Activated naive CD4-positive, alpha-beta T cell treated with anti-CD3 and anti-CD28 coated beads, Interleukin-2, amount 50 U/mL, for 72 hours (primary cell): ENCODE measurements at regions not wholly inside any gene's neighbourhood (a gene's known extent, or its start where the extent isn't known, plus 50 kb on each side); places are given as distances from the start of the nearest gene placed in this dataset.
"Not testable (repeated sequence)": the region's sequence is repeated elsewhere in the genome, so short reads cannot be mapped to it uniquely, and the experiment has no call there.

Experiments
- ATAC-seq, 2 donors: fragments of 150-1000 bp; cut with Tn5 transposase; 2 replicates each; pipeline ENCODE4 v1.10.0; 2021; ENCODE audit warnings: mild to moderate bottlenecking in 2 of 2, moderate library complexity in 2 of 2
- DNase-seq, 2 donors: peaks; one replicate each; pipeline ENCODE4 v3.0.0; 2021 to 2022; ENCODE audit warnings: low spot score in 2 of 2
- H3K27ac Mint-ChIP-seq, 2 donors: one replicate each; pipeline ENCODE4 v1.8.0; 2022; ENCODE audit warnings: mild to moderate bottlenecking in 2 of 2, mixed read lengths in 2 of 2
- H3K36me3 Mint-ChIP-seq, 2 donors: one replicate each; pipeline ENCODE4 v1.8.0; 2022; ENCODE audit warnings: mixed read lengths in 2 of 2
- H3K9me3 Mint-ChIP-seq, 2 donors: one replicate each; pipeline ENCODE4 v1.8.0; 2022; ENCODE audit warnings: mixed read lengths in 2 of 2

DNA sequence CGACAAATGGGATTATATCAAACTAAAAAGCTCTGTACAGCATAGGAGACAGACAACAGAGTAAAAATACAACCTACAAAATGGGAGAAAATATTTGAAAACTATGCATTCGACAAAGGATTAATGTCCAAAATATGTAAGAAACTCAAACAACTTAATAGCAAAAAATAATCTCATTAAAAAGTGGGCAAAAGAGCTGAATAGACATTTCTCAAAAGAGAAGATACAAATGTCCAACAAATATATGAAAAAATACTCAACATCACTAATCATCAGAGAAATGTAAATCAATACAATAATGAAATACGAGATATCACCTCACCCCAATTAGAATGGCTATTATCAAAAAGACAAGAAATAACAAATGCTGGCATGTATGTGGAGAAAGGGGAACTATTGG lies 272.9 kb downstream of the KLHL13 start:
- DNase-seq, result no peak
- no peaks in the 10 kb centered on the region for H3K36me3 Mint-ChIP-seq
- H3K9me3 Mint-ChIP-seq, result peaks cover 0 to 3% of the 10 kb centered on the region in 2 donors
- H3K27ac Mint-ChIP-seq, result no peak overlapping the region
- no peak for ATAC-seq

DNA sequence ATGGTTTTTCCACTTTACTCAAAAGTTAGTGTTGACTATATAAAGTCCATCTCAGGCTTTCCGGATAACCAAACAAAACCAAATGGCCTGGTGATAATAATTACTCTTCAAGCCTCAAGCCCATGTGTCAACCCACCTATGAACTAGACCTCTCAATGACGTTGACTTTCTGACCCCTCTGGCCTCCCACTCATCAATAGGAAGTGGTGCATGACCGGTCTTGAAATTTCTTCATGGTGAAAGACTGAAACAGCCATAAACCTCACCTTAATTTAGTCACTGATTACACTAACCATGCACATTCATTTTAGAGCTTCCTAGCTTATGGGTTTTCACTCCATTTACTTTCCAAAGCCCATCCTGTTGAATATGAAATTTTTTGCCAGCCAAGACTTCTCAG lies 276.0 kb downstream of the KLHL13 start:
- ATAC-seq (no peak), DNase-seq (no peak)
- no peaks in the 10 kb centered on the region for H3K36me3 Mint-ChIP-seq
- peaks cover 3 to 4% of the 10 kb centered on the region in 2 donors for H3K9me3 Mint-ChIP-seq
- H3K27ac Mint-ChIP-seq, result no peak overlapping the region

DNA sequence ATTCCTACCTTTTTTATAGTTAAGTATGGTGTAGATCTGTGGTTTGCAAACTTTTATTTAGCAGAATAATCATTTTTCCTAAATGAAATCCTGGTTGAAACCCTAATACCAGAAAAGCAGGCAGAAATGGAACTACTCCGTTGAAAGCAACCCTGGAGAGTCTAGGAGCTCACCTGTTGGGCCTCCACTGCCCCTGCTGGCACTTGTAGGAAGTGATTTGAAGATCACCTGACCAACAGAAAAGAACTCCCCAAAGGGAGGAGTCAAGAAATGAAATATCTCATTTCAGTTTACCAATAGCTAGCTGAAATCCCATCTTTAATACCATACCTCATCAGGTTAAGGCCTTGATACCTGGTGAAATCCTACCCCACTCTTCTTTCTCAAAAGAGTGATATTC lies 277.1 kb downstream of the KLHL13 start:
- peaks cover 3 to 6% of the 10 kb centered on the region in 2 donors for H3K9me3 Mint-ChIP-seq
- H3K27ac Mint-ChIP-seq, result no peak overlapping the region
- ATAC-seq (no peak), DNase-seq (no peak)
- H3K36me3 Mint-ChIP-seq, result no peaks in the 10 kb centered on the region

DNA sequence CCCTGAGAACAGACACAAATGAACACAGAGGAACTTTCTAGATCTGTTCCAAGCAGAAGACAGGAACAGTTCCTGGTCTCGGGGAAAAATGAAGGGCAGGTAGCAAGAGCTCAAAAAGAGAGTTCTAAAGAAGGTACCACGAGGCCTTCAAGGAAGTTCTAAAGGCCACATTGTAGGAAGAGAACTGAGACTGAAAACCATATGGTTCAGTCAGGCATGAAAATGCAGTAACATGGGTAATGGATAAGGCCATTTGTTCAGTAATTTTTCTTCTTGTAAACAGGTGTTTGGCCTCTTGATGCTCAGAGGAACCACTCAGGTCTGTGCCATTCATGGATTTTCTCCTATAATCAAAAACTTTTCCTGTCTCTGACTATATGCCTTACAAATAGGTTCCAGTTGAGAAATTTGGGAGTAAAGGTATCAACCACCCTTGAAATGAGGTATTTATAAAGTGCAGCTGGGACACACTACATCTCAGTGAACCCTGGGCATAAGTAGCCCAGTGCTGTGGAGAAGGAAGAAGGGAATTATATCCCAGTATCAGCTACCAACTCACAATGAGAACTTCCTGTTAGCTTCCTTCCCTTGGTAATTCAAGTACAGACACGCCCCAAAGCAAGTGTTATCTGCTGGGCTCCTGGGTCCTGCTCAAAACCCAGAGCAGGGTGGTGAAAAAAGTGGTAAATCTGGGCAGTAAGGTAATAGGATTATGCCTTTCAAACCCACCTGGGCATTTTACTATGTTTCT lies 277.9 kb downstream of the KLHL13 start:
- Mint-ChIP-seq H3K36me3 (no peaks in the 10 kb centered on the region), H3K9me3 (peaks cover 3 to 6% of the 10 kb centered on the region in 2 donors), H3K27ac (no peak overlapping the region)
- ATAC-seq, result no peak
- DNase-seq, result no peak

DNA sequence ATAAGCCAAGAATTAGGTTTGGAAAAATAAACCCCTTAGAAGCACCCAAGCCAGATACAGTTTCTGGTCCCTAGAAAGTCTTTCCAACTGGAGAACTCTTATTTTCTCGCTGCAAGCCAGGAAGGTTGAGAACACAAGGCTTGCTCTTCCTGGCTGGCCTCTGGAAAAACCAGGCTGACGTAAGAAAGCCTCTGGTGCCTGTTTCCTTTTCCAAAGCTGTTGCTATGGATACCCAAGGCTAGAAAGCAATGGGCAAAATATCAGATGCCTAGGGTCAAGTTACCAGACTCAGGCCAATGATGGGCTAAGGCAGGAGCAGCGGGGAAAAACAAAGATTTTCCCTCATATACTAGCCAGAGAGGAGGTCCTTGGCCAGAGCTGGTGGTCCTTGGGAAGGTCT lies 281.6 kb downstream of the KLHL13 start:
- Mint-ChIP-seq H3K36me3 (peaks cover 0 to 4% of the 10 kb centered on the region in 2 donors), H3K9me3 (peaks cover 0 to 6% of the 10 kb centered on the region in 2 donors), H3K27ac (no peak overlapping the region)
- DNase-seq (no peak), ATAC-seq (no peak)

DNA sequence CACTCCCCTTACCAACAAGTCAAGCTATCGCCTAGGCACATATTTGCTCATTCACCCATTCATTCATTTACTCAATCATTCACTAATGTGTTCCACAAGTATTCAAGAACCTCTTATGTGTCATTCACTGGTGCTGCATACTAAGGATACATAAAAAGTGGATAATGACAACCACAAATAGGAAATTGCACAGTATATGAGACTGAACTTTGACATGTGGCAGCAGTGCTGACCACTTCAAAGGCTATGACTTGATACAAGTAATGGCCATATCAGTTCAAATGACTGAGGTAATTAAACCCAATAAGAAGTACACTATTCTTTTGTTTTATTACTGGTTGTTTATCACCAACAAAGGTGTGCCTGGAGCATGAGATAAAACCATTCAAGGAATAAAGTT lies 282.5 kb downstream of the KLHL13 start:
- ATAC-seq (no peak), DNase-seq (no peak)
- Mint-ChIP-seq H3K27ac (no peak overlapping the region), H3K36me3 (peaks cover 0 to 4% of the 10 kb centered on the region in 2 donors), H3K9me3 (peaks cover 0 to 6% of the 10 kb centered on the region in 2 donors)

DNA sequence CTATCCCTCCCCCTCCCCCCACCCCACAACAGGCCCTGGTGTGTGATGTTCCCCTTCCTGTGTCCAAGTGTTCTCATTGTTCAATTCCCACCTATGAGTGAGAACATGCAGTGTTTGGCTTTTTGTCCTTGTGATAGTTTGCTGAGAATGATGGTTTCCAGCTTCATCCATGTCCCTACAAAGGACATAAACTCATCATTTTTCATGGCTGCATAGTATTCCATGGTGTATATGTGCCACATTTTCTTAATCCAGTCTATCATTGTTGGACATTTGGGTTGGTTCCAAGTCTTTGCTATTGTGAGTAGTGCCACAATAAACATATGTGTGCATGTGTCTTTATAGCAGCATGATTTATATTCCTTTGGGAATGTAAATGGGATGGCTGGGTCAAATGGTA lies 295.1 kb downstream of the KLHL13 start:
- not testable (repeated sequence) for H3K27ac Mint-ChIP-seq, ATAC-seq, H3K36me3 Mint-ChIP-seq, DNase-seq, H3K9me3 Mint-ChIP-seq

DNA sequence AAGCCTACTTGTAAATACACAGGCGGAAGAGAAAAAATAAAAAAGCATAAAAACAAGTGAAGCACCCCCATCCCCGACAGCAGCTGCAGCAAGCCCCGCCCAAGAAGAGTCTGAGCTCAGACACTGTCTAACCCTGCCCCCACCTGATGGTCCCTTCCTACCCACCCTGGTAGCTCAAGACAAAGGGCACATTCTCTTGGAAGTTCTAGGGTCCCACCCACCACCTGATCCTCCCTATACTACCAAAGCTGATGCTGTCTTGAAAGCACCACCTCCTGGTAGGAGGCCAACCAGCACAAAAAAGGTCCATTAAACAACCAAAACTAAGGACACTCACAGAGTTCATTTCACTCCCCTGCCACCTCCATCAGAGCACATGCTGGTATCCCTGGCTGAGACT lies 308.2 kb downstream of the KLHL13 start:
- Mint-ChIP-seq H3K27ac (no peak overlapping the region), H3K36me3 (no peaks in the 10 kb centered on the region), H3K9me3 (no peaks in the 10 kb centered on the region)
- ATAC-seq (no peak), DNase-seq (no peak)

DNA sequence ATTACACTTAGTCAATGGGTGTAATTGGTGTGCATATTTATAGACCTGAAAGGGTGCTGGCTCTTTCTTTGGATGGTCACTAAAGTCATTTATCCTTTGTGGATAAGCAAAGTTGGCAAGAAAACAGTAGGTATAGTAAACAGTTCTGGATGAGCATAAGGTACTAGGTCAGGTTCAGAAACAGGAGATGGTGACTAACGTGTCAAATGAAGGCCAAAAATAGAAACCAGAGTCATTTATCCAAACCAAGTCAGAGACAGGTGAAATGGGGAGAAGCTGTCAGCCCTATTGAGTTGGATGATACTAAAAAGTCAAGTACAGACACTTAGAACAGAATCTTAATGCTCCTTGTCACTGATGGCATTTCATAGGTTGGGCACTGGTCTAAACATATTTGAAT lies 313.1 kb downstream of the KLHL13 start:
- ATAC-seq, result no peak
- no peaks in the 10 kb centered on the region for H3K9me3 Mint-ChIP-seq
- no peaks in the 10 kb centered on the region for H3K36me3 Mint-ChIP-seq
- no peak for DNase-seq
- H3K27ac Mint-ChIP-seq, result no peak overlapping the region

DNA sequence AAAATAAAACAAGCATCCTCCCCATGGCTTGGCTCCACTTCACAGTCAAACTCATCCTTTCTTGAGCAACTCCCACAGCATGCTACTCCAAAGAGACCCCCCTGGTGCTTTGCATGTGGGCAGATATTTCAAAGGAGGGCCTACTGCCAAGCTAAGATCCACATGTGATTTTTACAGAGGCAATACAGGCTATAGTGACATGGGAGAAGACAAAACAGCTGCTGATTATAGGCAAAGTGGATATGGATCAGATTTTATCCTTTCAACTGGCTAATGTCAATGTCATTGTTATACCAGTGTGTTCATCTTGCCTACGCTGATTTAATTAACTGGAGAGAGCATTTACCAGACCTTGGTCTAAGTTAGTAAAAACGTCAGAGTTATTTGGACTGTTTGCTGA lies 328.3 kb downstream of the KLHL13 start:
- Mint-ChIP-seq H3K27ac (no peak overlapping the region), H3K9me3 (no peaks in the 10 kb centered on the region), H3K36me3 (no peaks in the 10 kb centered on the region)
- ATAC-seq, result no peak
- no peak for DNase-seq

DNA sequence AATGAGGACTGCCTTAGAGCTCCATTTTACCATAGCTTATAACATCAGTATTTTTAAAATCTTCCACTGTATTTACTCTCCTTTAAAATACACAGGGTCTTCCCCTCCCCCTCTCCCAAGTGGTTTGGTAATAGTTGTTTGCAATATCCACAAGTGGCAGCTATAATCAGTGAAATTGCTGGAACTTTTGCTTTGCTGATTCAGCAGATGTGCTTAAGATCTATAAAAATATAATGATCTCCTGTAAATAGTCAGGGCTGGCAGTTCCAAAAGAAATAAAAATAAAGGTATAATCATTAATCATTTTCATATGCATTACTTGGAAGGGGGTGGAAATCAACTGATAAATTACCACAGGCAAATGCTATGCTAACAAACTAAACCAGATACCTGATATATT lies 345.2 kb downstream of the KLHL13 start:
- no peaks in the 10 kb centered on the region for H3K36me3 Mint-ChIP-seq
- DNase-seq, result no peak
- no peak overlapping the region for H3K27ac Mint-ChIP-seq
- H3K9me3 Mint-ChIP-seq, result no peaks in the 10 kb centered on the region
- ATAC-seq, result no peak

DNA sequence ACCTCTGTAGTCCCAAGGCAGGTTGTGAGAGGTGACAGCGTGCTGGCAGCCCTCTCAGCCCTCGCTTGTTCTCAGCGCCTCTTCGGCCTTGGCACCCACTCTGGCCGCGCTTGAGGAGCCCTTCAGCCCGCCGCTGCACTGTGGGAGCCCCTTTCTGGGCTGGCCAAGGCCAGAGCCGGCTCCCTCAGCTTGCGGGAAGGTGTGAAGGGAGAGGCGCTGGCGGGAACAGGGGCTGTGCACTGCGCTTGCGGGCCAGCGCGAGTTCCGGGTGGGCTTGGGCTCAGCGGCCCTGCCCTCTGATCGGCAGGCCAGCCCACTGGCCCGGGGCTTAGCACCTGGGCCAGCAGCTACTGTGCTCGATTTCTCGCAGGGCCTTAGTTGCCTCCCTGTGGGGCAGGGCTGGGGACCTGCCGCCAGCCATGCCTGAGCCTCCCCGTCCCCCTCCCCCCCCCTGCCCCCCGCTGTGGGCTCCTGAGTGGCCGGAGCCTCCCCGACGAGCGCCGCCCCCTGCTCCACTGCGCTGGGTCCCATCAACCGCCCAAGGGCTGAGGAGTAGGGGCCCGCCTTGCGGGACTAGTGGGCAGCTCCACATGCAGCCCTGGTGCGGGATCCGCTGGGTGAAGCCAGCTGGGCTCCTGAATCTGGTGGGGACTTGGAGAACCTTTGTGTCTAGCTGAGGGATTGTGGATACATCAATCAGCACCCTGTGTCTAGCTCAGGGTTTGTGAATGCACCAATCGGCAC lies 347.6 kb downstream of the KLHL13 start:
- Mint-ChIP-seq H3K36me3 (no peaks in the 10 kb centered on the region), H3K9me3 (no peaks in the 10 kb centered on the region), H3K27ac (no peak overlapping the region)
- ATAC-seq, result no peak
- no peak for DNase-seq

DNA sequence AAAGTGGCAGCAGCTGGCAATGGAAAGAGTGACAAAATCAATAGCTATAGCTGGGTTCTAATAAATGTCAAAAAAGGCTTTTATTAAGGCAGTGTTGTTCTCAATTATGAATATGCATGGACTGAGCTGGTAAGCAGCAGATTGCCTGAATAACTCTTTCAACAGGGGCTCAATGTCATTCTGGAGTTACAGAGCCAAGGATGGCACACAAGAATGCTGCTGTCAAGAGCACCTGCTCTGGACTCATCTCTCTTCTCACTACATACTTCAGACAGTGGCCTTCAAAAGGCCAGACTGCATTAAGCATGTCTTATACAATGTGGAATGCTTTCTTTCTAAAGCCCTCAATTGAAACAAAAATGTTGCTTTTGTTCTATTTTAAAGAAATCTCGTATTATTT lies 351.4 kb downstream of the KLHL13 start:
- no peak overlapping the region for H3K27ac Mint-ChIP-seq
- H3K36me3 Mint-ChIP-seq, result no peaks in the 10 kb centered on the region
- no peak for ATAC-seq
- no peak for DNase-seq
- H3K9me3 Mint-ChIP-seq, result no peaks in the 10 kb centered on the region

DNA sequence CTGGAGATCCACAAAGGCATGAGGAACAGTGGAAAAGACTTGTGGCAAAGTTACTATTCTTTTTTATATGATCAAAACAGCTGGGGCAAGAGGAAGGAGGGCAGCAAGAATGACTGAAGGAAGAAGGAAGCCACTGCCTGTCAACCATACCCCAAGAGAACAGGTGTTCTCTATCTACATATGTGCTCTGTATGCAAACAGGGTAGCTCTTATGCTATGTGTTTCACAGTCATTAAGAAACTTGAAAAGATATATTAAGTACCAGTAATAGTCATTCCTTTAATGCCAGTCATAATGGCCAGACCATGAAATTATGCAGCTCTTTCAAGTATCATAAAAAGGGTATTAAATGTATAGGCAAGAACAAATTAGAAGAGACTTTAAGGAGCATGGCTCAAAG lies 363.9 kb downstream of the KLHL13 start:
- no peaks in the 10 kb centered on the region for H3K36me3 Mint-ChIP-seq
- no peaks in the 10 kb centered on the region for H3K9me3 Mint-ChIP-seq
- DNase-seq (no peak), ATAC-seq (no peak)
- no peak overlapping the region for H3K27ac Mint-ChIP-seq

DNA sequence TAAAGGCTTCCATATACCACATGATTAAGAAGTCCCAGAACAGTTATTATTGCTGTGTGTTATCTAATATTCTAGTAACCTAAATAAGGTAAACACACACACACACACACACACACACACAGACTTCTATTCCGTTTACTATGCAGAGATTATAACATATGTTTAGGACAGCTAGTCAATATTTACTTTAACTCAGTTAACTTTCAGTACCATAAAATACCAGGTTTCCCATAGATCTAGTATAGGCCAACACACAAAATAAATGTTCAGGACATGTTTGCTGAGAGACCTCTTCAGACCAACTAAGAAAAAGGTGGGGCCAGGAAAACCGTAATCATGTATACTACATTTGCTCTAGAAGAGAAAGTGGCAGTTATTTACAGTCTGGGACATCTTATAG lies 365.5 kb downstream of the KLHL13 start:
- no peak for ATAC-seq
- no peaks in the 10 kb centered on the region for H3K9me3 Mint-ChIP-seq
- no peak overlapping the region for H3K27ac Mint-ChIP-seq

DNA sequence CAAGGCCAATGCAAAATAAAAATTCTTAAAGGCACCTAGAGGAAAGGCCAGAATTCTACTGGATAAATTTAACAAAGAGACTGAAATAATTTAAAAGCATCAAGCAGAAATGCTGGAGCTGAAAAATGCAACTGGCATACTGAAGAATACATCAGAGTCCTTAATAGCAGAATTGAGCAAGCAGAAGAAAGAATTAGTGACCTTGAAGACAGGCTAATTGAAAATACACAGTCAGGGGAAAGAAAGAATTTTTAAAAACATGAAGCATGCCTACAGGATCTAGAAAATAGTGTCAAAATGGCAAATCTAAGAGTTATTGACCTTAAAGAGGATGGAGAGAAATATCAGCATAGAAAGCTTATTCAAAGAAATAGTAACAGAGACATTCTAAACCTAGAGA lies 371.7 kb downstream of the KLHL13 start:
- Mint-ChIP-seq H3K36me3 (peaks cover 0 to 4% of the 10 kb centered on the region in 2 donors), H3K27ac (no peak overlapping the region), H3K9me3 (peaks cover 0 to 6% of the 10 kb centered on the region in 2 donors)
- DNase-seq, result no peak
- no peak for ATAC-seq

More for the DNA sequence above, 365.5 kb downstream of the KLHL13 start:
- H3K36me3 Mint-ChIP-seq, result no peaks in the 10 kb centered on the region
- DNase-seq, result no peak

DNA sequence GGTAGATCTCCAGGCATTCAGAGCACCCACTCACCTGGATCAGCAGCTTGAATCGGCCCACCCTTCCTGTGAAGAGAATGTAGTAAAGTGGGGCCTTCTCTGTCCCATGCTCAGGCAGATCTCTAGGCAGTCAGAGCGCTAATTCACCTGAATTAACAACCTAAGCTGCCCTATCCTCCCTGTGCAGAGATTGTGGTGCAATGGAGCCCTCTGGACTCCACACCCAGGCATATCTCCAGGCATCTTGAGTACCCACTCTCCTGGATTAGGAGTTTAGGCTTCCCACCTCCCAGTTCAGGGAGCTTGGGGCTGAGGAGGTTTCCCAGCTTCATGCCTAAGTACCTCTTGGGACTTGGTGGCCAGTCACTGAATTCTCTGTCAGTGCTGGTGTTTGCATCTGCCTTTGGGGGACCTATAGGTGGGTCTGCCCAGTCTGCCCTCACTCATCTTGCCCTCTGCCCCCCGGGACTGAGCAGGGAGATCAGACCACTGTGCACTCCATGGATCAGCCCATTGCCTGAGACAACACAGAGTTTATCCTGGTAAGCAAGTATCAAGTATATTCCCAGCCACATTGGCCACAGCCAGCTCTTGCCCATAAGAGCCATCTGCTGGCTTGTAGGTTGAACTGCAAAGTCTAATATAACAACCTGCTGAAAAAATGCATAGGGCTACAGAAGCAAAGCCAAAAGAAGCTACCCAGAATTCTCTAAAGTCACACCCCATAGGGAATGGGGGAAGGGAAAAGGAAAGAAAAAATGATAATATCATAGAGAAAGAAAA lies 372.9 kb downstream of the KLHL13 start:
- DNase-seq (no peak), ATAC-seq (no peak)
- Mint-ChIP-seq H3K36me3 (peaks cover 0 to 4% of the 10 kb centered on the region in 2 donors), H3K27ac (no peak overlapping the region), H3K9me3 (peaks cover 0 to 6% of the 10 kb centered on the region in 2 donors)
